Fibroblast of villous mesenchyme (primary cell): ENCODE measurements at regions not wholly inside any gene's neighbourhood (a gene's known extent, or its start where the extent isn't known, plus 50 kb on each side); places are given as distances from the start of the nearest gene placed in this dataset.
A peak's percentile ranks its signal among the peaks of the same experiment; 100 is the strongest.

Source experiments
- DNase-seq: peaks from one replicate; pipeline ENCODE4 v3.0.0-alpha.2; 2010; ENCODE audit warnings: low read depth
- H3K4me3 ChIP-seq: 2 replicates; pipeline ENCODE4 v1.5.1; 2011; ENCODE audit warnings: low read depth, mild to moderate bottlenecking, low read length
- CTCF ChIP-seq: IDR thresholded peaks from 2 replicates; pipeline ENCODE4 v1.5.1; 2012; ENCODE audit warnings: low read depth, mild to moderate bottlenecking, low read length; ENCODE audit not compliant: insufficient read depth

GRCh38 chr13:100823448-100823847, 148.9 kb upstream of the TMTC4 start:
- no peak for DNase-seq
- TF ChIP-seq CTCF, result no peak
- H3K4me3 ChIP-seq, result no peak overlapping the region

- DNase-seq, result no peak
- H3K4me3 ChIP-seq, result no peak overlapping the region
- TF ChIP-seq CTCF, result no peak
Observed at GRCh38 chr13:100822871-100823443, 148.4 kb upstream of the TMTC4 start.

GRCh38 chr13:100818711-100819110, 144.1 kb upstream of the TMTC4 start:
- TF ChIP-seq CTCF, result no peak
- no peak for DNase-seq
- no peak overlapping the region for H3K4me3 ChIP-seq

GRCh38 chr13:100817928-100818327, 143.3 kb upstream of the TMTC4 start:
- no peak for TF ChIP-seq CTCF
- peak; percentile 30 for DNase-seq
- H3K4me3 ChIP-seq, result no peak overlapping the region

- H3K4me3 ChIP-seq, result no peak overlapping the region
- peak; percentile 5 for DNase-seq
- no peak for TF ChIP-seq CTCF
Observed at GRCh38 chr13:100815476-100816046, 141.0 kb upstream of the TMTC4 start.

- DNase-seq, result no peak
- H3K4me3 ChIP-seq, result no peak overlapping the region
- TF ChIP-seq CTCF, result no peak
Observed at GRCh38 chr13:100812982-100813584, 138.5 kb upstream of the TMTC4 start.

- TF ChIP-seq CTCF, result no peak
- no peak overlapping the region for H3K4me3 ChIP-seq
- DNase-seq, result no peak
Observed at GRCh38 chr13:100811928-100812327, 137.3 kb upstream of the TMTC4 start.
